NCI-H1930 (cell line): ENCODE measurements at regions not wholly inside any gene's neighbourhood (a gene's known extent, or its start where the extent isn't known, plus 50 kb on each side); places are given as distances from the start of the nearest gene placed in this dataset.

ENCODE experiments used
- DNase-seq, 2 experiments: peaks; one replicate each; lab custom pipeline; 2025; lab: John Stamatoyannopoulos, UW

DNA sequence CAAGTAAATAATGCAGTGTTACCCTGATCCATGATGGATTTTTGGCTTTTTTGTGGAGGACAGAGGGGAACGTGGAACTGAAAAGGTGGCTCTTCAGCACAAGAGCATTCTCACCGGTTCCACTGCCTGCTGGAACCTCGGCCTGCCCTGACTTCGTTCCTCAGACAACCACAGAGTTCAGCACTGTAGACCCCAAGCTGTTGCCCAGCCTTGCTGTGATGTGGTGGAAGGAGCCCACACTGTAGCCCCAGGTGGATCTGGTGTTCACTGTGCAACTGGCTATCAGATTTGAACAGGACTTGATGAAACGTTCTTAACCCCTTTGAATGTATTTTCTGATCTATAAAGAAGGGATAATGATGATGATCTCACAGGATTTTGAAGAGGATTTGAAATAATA, 293.5 kb downstream of the TRIB2 start:
- no peak for DNase-seq

DNA sequence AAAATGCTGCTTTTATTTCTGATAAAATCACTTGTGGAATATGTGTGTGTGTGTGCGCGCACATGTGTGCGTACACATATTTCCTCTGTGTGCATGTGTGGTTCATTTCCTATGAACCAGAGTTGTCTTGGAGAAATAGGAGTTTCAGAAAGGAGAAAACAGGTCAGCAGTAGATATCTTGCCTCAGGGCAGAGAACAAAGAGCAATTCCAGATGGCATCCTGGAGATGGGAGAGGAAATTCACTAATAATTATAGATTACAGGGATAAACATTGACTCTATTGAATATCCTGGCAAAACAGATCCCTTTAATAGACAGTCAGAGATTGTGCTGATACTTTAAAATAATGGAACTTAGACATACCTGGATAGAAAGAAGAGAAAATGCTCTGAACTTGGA, 298.0 kb downstream of the TRIB2 start:
- DNase-seq = no peak

DNA sequence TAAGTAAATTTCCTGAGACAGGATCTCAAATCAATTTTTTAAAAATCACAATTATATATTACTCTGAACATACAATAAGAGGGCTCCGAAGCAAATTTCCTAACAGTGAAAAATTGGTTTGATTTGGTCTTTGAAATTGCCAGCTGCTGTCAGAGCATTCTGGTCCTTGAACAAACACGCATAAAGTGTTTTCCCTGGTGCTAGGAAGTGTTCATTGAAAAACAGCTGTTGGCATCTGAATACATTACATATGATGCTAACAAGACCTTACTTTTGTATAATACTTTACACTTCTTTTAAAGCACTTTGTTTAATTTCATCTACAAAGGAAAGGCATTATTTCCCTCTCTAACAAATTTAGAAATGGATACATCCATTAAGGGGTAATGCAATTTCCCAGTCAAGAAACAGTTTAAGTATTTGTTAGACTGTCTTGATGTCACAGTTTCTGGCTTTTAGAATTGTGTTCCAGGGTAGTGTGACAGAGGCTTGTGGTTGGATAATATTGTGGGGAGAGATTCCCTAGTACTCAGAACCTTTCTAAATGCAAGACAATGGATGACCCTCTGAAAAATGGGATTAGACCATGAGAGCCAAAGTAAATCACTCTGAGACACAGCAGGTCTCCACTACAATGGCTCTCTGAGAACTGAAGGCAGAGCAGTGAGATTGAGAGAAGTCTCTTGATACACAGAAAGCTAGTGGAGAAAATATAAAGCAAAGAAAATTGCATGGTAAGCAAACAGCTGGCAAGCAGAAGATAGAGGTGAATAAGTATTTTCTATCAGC, 299.0 kb downstream of the TRIB2 start:
- DNase-seq = peak in 1 of 2 experiments; percentile 5

DNA sequence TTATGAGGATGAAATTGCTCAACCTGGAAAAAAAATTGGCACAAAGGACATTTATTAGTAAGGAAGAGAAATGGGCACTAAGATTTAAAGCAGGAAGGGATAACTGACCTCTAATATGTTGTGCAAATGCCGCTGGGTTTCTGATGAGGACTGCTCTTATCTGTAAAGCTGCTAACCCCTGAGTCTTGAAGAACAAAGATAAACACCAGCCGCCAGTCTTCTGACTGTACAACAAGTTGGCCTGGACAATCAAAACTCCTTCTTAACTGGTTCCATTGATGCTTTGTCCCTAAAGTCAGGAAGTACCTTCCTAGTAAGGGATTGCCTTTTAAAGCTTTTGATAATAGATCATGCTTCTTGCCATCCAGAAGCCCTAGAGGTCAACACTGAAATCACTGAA, 301.8 kb downstream of the TRIB2 start:
- no peak for DNase-seq

DNA sequence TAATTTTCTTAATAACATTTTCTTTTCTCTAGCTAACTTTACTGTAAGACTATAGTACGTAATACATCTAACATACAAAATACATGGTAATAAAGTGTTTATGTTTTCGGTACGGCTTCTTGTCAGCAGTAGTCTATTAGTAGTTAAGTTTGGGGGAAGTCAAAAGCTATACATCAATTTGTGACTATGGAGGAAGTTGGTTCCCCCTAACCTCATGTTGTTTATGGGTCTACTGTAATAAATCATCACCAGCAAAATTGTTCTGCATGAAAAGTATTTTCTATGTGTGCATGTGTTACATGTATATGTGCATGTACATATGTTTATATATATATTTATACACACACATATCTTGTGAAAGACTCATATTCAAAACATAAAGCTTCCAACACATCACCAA, 303.0 kb downstream of the TRIB2 start:
- no peak for DNase-seq

DNA sequence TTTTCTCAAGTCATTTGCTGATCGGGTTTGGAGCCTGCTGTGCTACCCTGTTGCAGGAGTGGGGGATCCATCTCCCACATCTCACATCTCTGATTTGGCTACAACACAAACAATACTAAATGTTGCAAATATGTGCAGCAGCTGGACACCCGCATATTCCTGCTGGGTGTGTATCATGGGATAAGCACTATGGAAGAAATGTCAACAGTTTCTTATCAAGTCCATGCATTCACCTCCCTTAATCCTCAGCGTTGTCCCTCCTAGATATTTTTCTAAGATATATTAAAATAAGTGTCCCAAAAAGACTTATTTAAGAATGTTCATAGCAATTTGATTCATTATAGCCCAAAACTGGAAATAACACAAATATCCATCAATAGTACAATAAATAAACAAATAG, 303.7 kb downstream of the TRIB2 start:
- DNase-seq = no peak

DNA sequence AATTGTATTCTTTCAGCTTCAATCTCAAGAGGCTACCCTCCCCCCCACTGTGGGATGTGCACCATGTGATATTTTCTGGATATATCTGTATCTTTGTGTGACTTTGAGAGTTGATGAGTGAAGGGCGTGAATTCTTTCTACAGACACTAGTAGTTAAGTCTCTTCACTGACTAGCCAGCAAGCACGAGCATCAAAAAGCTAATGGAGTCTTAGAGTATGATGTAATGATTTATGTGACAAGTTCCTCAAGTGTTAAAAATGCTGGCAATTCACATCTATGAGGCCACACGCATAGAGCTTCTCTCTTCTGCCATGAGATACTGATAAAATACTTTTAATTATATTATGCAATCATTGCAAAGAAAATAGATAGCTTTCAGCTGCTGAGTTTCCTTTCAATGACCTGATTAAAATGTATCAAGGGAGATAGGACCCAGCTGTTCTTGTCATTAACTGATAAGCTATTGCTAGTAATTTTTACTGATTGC, 304.8 kb downstream of the TRIB2 start:
- DNase-seq = no peak

DNA sequence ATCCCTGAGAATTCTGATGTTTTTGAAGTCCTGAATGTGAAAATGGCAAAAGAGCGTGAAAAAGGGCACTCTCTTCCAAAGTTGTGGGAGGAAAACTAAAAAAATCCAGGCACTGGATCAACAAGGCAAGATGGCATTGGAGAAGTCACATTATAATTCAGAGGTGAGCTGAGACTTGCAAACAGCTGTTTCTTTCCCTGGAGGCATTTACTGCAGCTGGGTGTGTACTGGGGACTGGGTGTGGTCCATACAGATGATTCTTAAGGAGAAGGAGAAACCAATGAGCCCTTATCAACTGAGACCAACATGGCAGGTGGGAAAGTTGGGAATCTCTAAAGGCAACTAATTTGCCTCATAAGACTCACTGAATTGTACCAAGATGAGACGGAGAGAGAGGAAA, 313.9 kb downstream of the TRIB2 start:
- DNase-seq = no peak

DNA sequence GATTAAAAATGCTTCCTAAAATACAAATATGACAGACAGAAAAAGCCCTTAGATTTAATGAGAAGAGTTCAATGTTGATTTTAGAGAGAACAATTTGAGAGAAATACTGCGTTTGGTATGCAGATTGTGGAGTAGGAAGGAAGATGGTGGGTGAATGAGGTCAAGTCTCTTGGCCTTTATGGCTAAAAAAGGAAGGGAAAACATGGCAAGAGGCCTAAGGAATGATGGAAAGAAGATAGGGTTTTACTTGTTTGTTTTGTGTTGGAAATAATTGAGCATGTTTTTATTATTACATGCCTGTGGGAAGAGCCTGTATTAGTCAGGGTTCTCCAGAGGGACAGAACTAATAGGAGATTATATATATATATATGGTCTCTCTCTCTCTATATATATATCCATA, 318.1 kb downstream of the TRIB2 start:
- no peak for DNase-seq

DNA sequence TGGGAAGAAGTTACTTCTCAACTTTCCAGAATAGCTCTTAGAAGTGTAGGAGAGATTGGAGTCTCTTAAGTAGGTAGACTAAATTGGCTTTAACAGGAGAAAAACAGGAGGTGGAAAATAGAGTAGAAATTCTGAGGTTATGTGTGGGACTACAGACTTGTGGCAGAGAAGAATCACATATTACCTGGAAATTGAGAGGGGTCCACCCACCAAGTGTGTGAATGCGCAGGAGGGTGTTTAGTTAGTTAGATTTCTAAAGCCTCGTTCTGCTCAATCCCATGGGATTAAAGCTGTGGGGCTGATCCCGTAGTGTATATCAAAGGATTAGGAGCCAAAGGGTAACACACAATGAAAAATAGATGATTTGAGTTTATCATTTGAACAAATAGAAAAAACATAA, 319.1 kb downstream of the TRIB2 start:
- DNase-seq = no peak

DNA sequence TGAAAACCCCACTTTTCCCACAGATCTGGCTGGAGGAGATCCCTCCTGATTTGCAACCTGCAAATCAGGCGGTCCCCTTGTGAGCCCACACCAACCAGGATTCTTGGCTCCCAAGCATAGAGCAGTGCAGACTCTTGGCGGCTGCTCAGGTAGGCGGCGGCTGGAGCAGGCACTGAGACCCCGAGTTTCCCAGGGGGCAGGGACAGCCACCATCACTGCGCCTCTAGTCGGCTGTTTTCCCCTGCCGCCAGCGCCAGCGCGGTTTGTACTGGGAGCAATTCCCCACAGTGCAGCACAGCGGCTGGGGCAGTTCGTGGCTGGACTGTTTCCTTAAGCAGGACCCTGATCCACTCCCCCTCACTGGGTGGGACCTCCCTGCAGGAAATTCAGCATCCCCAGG, 323.3 kb downstream of the TRIB2 start:
- no peak for DNase-seq

DNA sequence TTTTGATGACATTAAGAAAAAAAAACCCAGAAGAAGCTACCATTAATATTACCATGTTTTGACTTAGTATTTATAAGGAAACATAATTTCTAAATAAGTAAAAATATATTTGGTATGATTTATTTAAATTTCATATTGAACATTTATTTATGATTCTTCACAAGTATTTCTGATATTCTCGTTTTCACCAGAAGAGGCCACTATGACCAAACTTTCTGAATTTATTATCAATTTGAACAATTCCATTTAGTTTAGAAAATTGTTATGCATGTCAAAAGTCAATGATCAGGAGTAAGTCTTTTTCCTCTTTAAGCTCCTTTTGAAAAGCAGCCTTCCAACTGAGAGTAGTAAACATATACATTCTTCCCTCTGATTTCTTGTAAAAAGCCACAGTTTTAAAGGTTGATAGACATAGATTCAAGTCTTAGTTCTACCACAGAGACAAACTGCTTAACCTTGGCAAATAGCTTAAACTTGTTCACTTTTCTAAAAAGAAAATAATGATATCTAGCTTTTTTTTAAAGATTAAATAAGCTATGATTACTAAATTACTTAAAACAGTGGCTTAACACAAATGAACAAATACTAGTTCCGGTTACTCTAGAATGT, 329.9 kb downstream of the TRIB2 start:
- DNase-seq = no peak

DNA sequence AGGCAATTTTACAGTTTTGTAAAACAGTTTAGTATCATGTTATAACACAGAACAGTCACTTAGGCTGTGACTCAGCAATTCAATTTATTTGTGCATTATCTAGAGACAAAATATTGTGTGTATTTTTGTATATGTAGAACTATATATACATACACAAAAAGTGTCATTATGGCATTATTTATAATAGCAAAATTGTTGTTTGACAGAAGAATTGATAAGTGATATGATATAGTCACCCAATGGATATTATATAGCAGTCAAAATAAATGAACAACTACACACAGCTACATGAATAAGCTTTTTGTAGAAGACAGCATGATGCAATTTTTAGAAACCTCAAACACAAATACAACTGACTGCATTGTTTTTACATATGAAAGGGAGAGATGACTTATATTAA, 334.0 kb downstream of the TRIB2 start:
- DNase-seq = no peak

DNA sequence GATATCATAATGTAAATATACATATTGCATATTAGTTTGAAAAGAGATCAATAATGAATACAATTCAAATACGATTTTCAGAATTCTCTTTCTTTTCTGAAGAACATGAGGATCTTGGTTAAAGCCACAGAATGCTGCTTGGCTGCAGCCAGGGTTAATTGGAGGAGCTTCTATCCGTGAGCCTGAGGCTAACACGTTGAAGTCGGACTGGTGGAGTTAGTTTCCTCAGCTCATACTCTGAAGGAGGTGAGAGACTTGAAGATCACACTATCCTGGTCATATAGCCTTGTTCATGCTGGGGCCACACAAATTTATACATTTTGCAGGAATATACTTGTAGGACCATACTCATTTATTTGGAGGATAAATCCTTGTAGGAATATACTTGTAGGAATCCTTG, 335.8 kb downstream of the TRIB2 start:
- no peak for DNase-seq

DNA sequence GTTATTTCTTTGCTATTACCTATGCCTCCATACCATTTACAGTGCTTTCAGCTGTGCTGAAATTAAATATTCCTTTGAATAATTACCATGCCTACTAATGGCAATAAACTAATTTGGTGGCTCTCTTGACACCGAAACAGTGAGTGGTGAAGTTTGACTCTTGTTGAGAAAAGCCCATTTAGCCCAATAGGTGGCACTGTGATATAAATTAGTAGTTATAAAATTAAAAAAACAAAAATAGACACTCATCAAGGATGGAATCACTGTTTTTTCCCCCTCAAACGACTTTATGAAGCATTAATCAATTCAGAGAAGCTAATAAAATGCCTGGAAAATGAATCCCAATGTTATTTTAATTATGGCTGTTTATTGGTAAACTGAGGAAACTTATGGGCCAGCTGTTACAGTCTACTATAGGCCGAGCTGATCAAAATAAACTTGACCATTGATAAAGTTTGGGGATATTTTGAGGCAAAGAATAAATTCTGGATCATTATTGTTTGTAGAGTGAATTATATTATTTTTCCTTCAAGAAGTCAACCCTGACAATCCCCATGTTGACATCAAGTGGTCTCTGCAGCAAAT, 339.6 kb downstream of the TRIB2 start:
- DNase-seq = no peak

DNA sequence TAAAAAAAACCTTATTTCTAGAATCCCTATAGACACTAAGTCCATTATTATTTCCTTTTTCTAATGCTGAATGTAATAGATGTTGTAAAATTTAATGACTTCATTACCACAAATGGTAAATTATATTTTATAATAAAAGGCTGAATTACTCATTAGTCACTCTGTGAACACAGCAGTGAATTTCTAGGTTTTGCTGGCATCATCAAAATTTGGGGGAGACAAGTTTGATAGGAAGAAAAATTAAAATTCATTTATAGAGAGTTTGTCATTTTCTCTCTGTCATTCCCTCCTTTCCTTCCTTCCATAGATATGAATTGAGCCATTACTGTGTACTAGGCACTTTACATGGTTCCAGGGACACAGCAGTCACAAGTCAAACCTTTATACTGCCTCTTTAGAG, 340.9 kb downstream of the TRIB2 start:
- DNase-seq = no peak

DNA sequence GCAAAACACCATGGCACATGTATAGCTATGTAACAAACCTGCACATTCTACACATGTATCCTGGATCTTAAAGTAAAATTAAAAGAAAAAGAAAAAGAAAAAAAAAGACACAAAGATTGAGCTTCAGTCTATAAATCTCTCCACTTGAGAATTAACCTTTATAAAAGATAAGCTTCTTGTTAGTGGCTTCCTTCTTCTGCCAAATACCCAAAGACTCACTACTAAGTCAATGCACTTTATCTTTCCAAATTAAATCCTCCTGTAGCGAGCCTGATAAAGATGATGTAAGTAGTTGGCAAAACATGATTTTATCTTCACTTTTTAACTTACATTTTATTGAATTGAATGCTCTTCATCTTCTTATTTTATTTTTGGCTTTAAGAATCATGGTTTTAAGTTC, 349.9 kb downstream of the TRIB2 start:
- DNase-seq = no peak

DNA sequence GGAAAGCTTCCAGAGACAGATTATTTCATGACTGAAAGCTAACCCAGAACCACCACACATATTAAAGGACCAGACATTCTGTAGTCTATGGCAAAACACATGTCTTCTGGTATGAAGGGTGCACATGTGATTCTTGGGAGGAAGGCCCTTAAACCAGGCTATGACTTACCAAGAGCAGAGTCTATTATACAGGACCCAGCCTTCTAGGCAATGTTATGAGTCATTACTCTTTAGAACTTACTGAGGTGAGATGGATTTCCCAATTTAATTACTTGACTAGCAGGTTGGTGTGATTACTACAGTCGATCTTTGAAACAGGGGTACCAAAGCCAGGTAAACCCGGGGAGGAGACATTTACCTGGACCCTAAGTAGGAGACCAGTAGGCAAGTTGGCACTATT, 350.8 kb downstream of the TRIB2 start:
- no peak for DNase-seq

DNA sequence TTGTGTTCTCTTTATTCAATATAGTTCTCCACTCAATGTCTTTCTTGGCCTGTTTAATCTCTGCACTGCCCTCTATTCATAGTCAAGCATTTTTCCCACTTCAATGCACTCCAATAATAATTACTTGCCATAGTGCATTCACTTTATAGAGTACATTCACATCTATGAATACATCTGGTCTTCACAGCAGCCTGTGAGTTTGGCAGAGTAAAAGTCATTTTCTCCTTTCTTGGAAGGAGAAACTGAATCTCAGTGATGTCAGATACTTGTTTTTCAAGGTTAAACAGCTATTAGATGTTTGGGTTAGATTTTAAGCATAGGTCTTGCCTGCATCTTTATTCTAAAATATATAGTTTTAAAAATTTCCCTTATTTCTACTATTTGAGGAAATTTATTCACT, 373.2 kb downstream of the TRIB2 start:
- DNase-seq = no peak

DNA sequence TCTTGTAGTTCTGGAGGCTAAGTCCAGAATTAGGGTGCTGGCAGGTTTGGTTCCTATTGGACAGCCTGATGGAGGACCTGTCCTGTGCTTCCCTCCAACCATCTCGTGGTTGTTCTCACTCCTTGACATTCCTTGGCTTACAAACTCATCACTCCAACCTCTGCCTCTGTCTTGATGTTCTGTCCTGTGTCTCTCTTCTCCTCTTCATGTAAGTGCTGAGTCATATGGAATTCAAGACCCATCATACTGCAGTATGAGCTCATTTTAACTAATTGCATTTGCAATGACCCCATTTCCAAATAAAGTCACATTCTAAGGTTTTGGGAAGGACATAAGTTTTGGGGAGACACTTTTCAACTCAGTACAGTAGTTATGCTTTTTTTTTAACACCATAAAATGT, 374.7 kb downstream of the TRIB2 start:
- no peak for DNase-seq

DNA sequence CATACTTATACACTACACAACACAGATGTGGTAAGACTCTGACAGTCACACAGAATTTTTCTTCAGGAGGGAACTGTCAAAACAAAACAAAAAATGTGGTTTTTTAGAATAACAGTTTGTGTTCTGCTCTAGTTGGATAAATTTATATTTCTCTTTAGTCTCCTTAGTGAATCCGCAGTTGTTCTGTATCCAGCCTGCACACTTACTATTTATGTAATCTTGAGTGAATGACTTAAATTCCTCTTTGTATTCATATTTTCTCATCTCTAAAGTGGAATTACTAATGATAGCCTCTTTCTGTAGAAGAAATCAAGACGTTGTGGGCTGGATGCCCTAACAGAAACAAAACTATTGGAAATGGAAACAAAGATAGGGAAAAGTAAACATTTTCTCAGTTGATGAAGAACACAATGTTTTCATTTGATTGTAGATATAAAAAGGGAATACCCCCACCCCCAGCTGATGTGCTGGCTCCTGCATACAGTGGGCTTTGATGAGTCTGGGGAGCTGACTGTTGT, 375.2 kb downstream of the TRIB2 start:
- no peak for DNase-seq

DNA sequence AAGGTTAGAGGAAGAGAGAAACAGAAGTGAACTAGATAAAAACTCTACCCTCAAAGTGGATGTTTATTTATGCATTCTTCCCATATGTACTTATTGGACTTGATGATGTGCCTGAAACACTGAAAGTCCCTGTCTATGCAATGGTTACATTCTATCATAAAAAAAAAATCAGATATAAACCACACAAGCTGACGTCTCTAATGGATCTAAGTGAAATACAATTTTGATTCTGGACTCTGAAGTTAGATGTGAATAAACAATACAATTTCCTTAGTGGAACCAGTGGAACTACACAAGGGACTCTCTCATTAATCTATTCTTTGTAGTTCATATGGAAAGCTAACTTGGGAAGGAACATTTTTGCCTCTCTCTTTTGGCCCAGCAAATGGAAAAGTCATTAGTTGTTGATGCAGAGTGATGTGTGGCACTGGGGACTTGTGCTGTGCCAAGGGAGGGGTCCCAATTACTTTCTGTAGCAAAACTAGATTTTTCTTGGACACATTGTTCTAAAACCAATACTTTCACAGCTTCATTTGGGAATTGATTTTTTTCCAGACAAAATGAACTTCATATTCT, 376.8 kb downstream of the TRIB2 start:
- DNase-seq = no peak
